ENCODE measurements at regions not wholly inside any gene's neighbourhood (a gene's known extent, or its start where the extent isn't known, plus 50 kb on each side); places are given as distances from the start of the nearest gene placed in this dataset.

- DNase-seq (ENCODE audit: insufficient read length, low spot score) (no peak), FAIRE-seq (no peak)
- TF ChIP-seq, protein P1, sequence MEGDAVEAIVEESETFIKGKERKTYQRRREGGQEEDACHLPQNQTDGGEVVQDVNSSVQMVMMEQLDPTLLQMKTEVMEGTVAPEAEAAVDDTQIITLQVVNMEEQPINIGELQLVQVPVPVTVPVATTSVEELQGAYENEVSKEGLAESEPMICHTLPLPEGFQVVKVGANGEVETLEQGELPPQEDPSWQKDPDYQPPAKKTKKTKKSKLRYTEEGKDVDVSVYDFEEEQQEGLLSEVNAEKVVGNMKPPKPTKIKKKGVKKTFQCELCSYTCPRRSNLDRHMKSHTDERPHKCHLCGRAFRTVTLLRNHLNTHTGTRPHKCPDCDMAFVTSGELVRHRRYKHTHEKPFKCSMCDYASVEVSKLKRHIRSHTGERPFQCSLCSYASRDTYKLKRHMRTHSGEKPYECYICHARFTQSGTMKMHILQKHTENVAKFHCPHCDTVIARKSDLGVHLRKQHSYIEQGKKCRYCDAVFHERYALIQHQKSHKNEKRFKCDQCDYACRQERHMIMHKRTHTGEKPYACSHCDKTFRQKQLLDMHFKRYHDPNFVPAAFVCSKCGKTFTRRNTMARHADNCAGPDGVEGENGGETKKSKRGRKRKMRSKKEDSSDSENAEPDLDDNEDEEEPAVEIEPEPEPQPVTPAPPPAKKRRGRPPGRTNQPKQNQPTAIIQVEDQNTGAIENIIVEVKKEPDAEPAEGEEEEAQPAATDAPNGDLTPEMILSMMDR (IDR thresholded peaks at IDR 0.05; ENCODE audit: insufficient read depth, missing control alignments), result no peak
These were observed 250.5 kb downstream of the PIK3R1 start for GRCh38 chr5:68465934-68466551.

DNA sequence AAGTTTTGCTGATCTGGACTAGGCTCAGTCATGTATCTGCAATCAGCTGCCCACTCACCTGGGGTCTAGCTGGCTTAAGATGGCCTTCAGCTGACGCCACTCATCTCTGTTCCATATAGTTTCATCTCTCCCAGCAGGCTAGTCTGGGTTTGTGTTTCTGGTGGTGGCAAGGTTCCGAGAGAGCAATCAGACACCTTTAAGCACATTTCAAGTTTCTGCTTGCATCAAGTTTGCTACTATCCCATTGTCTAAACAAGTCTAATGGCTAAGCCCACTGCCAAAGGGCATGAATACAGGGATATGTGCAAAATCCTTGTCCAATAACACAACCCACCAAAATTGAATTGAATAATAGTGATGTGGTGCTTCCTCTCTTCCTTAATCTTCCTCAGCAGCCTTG, 251.7 kb downstream of the PIK3R1 start:
- TF ChIP-seq, protein P1 (IDR thresholded peaks at IDR 0.05; ENCODE audit: insufficient read depth, missing control alignments), result no peak
- no peak for FAIRE-seq
- no peak for DNase-seq (ENCODE audit: insufficient read length, low spot score)

DNA sequence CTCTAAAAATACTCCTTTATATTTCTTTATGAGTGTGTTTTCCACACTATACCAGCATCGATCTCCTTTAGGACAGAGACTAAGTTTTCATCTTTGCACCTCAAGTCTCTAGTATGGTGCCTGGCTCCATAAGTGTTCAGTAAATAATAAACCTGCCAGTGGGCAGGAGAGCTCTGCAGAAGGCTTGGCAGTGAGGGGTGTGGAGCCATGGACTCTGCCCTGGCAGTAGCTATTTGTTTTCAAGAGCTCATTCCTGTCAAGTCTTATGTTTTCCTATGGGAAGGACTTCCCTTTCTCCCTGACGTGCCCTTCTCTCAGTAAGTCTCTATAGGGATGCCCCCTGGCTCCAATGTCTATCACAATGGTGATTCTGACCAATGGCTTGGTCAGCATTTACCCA, 252.2 kb downstream of the PIK3R1 start:
- TF ChIP-seq, protein P1 (IDR thresholded peaks at IDR 0.05; ENCODE audit: insufficient read depth, missing control alignments), result no peak
- FAIRE-seq (no peak), DNase-seq (ENCODE audit: insufficient read length, low spot score) (no peak)

GRCh38 chr5:68468322-68468721, 252.8 kb downstream of the PIK3R1 start:
- no peak for DNase-seq (ENCODE audit: insufficient read length, low spot score)
- FAIRE-seq, result no peak

GRCh38 chr5:68475476-68475983, 260.0 kb downstream of the PIK3R1 start:
- no peak for FAIRE-seq
- TF ChIP-seq, protein P1 (IDR thresholded peaks at IDR 0.05; ENCODE audit: insufficient read depth, missing control alignments), result no peak
- no peak for DNase-seq (ENCODE audit: insufficient read length, low spot score)

More at GRCh38 chr5:68468322-68468721, 252.8 kb downstream of the PIK3R1 start:
- TF ChIP-seq, protein P1 (IDR thresholded peaks at IDR 0.05; ENCODE audit: insufficient read depth, missing control alignments), result no peak

DNA sequence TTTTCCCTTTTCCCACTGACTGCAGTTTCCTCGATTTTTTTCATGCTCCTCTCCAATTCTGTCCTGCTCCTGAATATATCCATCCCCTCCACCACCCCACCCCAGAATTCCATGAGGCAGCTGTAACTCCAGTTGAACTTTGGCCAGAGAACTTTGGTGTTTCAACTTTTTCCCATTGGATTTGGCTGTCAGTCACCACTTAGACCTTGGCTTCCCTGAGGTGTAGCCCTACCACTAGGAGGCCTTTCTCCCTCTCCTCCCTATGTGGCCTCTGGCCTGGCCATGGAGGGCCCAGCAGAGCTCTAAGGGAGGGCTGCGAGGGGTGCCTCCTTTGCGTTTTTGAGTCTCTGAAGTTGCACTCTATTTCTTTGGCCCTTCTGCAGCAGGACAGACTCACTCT, 261.3 kb downstream of the PIK3R1 start:
- TF ChIP-seq, protein P1 (IDR thresholded peaks at IDR 0.05; ENCODE audit: insufficient read depth, missing control alignments), result no peak
- no peak for DNase-seq (ENCODE audit: insufficient read length, low spot score)
- FAIRE-seq, result no peak

- no peak for DNase-seq (ENCODE audit: insufficient read length, low spot score)
- TF ChIP-seq, protein P1 (IDR thresholded peaks at IDR 0.05; ENCODE audit: insufficient read depth, missing control alignments), result no peak
- FAIRE-seq, result no peak
These were observed 262.9 kb downstream of the PIK3R1 start for GRCh38 chr5:68478301-68479095.

Measured in D721Med (cell line).